ENCODE measurements at regions not wholly inside any gene's neighbourhood (a gene's known extent, or its start where the extent isn't known, plus 50 kb on each side); places are given as distances from the start of the nearest gene placed in this dataset.

GRCh38 chr18:25921677-25922421 is 168.6 kb downstream of the SS18 start:
- TF ChIP-seq, protein P1, sequence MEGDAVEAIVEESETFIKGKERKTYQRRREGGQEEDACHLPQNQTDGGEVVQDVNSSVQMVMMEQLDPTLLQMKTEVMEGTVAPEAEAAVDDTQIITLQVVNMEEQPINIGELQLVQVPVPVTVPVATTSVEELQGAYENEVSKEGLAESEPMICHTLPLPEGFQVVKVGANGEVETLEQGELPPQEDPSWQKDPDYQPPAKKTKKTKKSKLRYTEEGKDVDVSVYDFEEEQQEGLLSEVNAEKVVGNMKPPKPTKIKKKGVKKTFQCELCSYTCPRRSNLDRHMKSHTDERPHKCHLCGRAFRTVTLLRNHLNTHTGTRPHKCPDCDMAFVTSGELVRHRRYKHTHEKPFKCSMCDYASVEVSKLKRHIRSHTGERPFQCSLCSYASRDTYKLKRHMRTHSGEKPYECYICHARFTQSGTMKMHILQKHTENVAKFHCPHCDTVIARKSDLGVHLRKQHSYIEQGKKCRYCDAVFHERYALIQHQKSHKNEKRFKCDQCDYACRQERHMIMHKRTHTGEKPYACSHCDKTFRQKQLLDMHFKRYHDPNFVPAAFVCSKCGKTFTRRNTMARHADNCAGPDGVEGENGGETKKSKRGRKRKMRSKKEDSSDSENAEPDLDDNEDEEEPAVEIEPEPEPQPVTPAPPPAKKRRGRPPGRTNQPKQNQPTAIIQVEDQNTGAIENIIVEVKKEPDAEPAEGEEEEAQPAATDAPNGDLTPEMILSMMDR (IDR thresholded peaks at IDR 0.05; ENCODE audit: poor library complexity): peak; percentile 39
- TF ChIP-seq EZH2phosphoT487 (IDR thresholded peaks at IDR 0.05; ENCODE audit: low read depth, severe bottlenecking, unreplicated experiment): no peak
- TF ChIP-seq EZH2 (IDR thresholded peaks at IDR 0.05; ENCODE audit: borderline replicate concordance): no peak
